Tongue (tissue), 1 donor: ENCODE measurements at regions not wholly inside any gene's neighbourhood (a gene's known extent, or its start where the extent isn't known, plus 50 kb on each side); places are given as distances from the start of the nearest gene placed in this dataset.

Source experiments
- DNase-seq: peaks from one replicate; pipeline ENCODE4 v3.0.0-alpha.2; 2015

DNA sequence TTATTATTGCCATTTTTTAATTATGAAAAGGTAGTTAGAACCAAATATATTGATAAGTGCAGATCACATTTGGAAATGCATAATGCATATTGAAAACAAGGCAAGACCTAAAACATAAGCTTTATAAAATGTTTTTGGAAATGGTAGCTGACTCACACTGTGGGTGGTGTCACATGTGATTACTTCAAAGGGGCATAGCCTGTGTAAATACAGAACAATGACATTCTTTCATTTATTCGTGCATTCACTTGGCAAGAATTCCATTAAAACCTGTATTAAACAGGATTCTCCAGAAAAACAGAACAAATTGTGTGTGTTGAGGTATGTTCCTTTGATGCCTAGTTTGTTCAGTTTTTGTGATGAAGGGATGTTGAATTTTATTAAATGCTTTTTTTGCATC lies 427.3 kb upstream of the ST6GAL2 start:
- DNase-seq, result no peak

DNA sequence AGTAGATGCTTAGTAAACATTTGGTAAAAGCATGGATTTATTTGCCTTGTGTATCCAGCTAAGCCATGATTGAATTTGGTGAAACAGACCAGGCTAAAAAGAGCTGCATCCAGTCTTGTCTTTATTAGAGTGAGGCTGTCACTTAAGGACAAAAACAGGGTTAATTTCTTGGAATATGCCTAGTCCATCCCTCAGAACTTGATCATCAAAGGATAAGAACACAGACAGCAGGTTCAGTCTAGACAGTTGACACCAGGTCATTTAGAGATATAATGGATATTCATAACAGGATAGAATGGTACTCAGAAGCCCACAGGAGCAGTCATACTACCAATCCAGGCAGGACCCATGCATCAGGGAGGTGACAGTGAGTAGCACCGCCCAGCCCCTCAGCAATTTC lies 434.9 kb upstream of the ST6GAL2 start:
- no peak for DNase-seq

DNA sequence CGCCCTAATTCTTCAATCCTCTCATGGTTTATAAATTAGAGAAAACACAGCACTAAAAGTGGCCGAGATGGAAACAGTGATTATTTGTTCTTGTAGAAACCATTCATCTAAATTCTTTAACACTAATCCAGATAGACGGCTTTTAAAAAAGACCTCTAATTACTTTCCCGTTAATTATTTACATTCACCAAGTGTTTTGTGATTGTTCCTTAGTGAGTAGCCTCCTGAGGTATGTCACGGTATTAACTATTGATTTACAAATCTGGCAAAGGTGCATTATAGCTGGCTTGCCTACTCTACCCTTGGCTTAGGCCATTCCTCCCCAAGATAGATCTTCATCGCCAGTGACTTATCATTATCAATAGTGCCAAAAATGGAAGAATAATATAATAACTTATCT lies 436.4 kb upstream of the ST6GAL2 start:
- DNase-seq, result no peak

DNA sequence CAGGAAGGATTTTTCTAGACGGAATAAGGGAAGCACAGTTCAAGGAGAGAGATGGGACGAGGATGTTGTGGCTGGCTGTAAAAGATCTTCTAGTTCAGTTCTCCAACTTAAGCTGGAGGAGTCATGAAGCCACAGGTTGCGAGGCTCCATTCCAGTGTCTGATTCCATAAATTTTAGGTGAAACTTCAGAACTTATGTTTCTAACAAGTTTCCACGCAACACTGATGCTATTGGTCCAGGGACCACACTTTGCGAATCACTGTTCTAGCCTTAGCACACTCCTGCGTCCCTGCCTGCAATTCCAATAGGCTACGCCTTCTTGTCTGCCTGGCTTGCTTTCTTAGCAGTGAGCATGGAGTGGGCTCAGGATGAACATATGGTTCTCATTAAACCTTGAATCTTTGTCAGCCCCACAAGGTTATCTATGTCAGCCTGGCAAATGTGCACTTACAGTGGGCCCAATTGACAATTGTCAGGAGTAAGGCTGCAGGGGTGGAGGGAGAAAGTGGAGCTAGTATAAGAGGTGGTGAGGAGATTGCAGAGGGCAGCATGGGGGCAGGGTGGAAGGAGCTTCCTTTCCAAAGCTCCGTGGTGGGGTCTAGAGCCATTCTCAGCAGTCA lies 438.1 kb upstream of the ST6GAL2 start:
- no peak for DNase-seq

DNA sequence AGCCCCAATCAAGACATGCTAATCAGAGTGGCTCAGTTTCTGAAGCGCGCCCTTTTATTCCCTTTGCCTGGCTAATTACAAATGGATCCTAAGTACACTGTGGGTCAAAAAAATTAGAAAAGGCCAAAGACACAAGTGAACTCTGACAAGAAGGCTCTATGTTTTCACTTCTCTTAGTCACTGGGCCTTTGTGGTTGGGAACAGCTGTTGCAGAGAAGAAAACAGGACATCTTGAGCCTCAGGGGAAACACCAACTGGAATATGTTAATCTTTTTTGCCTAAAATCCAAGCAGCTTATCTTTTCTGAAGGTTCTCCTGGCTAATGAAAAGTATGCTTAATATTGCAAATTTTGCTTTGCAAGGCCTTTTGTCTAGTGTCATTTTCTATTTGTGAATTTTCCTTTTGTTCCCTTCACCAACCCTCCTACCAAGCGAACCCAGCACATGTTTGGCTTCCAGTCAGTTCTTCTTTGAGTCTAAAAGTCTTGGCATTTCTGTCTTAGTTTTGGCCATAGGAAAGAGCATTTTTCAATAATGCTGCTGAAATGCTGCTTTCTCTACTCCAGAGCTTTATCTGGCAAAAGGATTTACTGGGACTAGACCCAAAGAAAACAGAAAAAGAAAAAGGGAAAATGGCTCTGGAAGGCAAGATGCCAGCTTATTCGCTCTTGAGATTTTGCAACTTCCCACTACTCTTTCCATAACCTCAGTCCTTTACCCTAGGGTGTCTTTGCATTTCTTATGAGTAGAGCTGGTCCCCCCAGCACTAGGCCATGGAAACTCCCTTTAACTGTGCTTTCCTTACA lies 440.2 kb upstream of the ST6GAL2 start:
- DNase-seq, result peak; percentile 86

DNA sequence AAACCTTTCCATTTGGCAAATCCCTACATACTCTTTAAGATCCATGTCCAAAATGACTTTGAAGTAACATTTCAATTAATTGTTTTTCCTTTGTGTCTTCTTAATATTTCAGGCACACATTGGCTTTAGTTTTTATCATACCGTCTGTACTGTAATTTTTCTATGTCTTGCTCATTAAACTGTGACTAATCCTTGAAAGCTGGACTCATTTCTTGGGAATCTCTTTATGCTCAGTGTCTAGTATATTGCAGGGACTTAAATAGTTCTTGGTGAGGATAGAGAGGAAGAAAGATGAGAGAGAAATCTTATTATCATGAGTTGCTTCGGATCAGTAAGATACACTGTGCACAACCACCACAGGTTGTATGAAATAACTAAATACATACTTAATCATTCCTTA lies 448.3 kb upstream of the ST6GAL2 start:
- no peak for DNase-seq

DNA sequence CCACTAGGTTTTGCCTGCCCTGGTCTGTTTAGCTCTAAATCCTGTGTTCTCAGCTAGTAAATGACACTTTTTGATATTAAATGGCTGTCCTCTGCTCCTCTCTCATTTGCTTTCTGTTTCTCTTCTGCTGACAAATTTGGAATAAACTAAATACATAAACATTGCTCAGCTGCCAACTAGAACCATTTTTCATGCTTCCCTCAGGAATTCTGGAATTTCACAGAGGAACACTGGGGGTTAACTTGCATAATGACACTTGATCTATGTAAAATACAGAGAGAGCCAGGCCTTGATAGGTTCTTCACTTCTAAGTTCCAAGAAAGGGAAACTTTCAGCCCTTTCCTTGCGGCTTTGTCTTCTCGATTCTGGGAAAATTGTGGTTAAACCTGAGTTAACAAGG lies 450.6 kb upstream of the ST6GAL2 start:
- DNase-seq, result peak; percentile 27

DNA sequence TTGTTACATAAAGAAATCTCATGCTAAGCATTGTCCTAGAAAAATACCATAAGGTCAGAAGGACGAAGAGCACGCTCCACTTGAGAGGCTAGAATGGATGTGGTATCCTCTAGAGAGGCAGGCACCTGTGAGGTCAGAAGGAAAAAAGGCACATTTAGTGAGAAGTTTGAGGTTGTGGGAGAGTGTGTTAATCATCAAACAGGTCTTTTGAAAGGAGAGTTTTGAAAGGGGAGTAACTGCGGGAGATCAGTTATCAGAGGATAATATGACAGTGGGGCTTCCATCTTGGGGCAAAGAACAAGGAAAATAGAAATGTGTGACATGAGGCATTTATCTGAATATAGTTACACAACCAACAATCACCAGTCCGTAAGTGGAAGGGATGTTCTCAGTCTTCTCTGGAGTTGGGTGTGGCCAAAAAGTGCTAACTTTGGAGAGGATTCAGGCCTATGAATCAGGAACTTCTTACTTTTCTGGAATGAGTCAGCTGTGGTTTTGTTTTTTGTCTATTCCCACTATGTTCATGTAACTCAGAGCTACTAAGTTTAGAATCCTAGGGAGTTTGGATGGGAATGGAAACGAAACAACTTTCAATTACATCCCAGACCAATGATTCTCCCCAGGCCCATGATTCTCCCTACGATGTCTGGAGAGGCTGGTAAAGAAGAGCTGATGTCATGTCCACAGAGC lies 451.4 kb upstream of the ST6GAL2 start:
- no peak for DNase-seq

DNA sequence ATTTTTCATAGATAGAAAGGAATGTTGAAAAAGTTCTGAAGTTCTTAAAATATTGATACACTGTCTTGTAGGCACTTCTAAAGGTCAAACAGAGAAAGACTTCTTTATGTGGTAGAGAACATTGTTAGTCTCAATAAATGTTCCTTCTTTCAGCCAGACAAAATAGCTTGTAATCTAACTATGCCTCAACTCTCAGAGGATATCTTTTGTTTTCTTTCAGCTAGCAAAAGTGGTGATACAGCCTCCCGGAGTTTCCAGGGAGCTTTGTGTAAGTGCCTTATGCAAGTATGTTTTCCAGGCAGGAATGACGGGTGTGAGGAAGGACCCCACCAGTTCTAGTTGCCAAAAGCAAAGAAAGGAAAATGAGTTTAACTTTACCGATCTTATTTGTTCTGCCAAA lies 452.1 kb upstream of the ST6GAL2 start:
- DNase-seq, result no peak

DNA sequence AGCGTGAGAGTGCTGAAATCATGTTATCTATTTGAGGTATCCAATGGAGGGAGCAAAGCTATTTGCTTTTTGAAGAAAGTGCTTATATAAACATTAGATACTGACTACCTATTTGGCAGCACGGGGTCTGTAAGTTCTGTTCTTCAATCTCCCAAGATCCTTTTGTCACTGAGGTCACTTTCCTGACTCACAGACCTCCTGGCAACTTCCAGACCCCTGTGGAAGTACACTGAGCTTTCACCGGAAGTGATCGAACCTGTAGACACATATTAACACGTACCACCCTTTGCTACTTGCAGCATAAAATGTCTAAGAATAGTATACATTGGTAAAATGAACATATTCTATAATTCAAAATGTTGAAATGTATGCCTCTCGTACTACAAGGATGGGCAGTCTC lies 452.6 kb upstream of the ST6GAL2 start:
- DNase-seq, result no peak

DNA sequence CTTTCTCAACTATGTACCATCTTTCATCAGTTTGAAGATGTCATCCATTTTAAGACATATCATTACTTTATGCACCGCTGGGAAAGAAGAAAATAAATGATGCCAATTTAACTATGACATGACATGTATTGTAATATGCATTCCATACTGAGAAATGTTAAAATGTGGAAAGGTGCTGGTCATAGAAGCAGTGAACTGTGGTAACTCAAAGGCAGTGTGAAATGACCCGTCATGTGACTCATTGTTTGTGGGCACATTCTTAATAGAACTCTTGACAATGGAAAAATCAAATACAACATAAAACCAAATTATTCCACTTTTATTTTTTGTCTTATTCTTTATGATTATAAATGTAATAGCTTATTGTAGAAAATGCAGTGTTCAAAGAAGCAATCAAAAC lies 455.0 kb upstream of the ST6GAL2 start:
- no peak for DNase-seq

DNA sequence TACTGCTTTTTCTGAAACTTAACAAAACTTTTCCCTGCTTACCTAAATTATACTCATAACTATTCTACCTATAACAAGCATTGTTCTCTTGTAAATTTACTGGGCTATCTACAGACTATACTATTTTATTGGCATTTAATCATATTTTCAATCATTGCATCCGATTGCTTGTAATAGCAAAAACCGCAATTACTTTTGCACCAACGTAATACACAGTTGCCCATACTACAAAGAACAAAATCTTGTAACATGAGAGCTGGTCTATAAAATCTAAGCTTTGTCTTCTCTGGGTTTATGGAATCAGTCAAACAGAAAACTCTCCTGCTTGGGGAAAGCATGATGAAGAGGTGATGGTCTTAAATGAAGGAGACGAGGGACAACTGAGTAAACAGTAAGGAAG lies 463.4 kb upstream of the ST6GAL2 start:
- DNase-seq, result no peak

DNA sequence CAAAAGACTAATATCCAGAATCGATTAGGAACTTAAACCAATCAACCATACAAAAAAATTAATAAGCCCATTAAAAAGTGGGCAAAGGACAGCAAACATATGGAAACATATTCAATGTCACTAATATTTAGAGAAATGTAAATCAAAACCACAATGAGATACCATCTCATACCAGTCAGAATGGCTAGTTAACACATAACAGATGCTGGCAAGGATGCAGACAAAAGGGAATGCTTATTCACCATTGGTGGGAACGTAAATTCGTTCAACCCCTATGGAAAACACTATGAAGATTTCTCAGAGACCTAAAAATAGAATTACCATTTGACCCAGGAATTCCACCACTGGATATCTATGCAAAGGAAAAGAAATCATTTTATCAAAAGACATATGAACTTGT lies 468.2 kb upstream of the ST6GAL2 start:
- DNase-seq, result no peak

DNA sequence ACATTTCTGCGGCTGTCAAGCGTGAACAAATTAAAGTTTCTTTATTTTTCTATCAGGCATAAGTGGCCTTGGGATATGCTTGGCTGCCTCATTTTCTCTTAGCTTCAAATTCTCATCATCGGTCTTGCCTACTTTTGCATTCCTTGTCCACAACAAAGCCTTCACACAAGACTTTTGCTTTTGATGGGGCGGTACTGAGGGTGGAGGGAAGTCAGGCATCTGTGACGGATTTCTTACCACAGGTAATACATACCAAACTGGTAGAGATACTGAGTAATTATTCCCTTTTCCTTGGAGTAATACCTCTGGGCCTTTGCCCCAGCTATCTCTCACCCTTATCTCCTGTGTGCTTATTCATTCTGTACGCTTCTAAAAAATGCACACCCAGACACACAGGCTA lies 468.3 kb upstream of the RGPD4 start:
- DNase-seq, result no peak

DNA sequence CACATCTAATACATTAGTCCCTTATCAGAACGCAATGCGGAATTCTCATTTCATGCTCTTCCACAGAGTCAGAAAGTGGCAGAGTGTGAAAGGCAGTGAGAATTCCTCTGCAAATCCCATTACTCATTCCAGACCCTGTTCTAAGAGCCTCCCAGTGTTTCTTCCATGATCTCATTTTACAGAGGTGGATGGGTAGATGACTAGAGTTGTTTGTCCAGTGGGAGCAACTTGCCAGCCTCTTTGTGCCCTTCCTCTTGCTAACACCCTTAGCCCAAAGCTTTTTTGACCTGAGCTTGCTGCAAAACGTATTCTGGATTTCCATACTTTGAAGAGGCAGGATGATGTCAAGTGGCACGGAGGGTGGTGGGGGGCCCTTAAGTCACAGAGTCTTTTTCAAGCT lies 467.7 kb upstream of the RGPD4 start:
- DNase-seq, result no peak

DNA sequence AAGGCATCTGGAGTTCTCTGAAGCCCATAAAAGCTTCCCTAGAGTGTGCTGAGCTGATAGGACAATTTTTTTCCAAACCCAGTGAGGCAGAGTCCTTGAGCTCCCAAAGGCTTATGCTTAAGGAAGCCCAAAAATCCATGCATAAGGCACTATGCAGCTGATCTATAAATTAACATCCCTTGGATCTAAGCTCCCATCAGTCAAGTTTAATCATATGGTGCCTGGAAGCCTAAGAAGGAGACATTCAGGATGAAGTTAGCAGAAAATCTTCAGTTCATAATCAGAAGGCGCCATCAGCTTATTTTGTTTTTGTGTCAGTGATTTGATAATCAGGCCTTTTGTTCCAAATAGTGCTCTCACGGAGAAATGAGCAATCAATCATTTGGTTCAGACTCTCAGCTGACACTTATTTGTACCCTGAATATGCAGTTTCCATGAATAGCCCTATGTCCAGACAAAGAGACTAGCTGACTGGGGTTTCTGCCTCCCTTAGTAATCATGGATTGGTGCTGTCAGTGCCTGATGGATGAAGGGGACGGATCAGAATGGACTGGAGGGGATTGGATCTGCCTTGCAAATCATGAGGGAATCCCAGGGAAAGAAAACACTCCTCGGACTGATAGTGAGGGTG lies 464.8 kb upstream of the RGPD4 start:
- DNase-seq, result no peak

DNA sequence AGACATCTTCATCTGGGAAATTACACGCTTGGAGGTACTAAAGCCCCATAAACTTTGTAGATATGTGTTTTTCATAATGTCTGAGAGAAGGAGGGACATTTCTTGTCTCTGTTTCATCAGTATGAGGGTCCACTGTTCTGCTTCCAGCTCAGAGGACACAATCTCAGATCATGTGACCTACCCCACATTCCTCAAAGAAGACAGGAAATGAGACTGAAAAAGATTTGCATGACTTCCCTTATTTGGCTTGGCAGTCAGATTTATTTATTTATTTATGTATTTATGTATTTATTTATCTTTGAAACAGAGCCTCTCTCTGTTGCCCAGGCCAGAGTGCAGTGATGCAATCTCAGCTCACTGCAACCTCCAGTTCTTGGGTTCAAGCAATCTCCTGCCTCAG lies 463.7 kb upstream of the RGPD4 start:
- no peak for DNase-seq

DNA sequence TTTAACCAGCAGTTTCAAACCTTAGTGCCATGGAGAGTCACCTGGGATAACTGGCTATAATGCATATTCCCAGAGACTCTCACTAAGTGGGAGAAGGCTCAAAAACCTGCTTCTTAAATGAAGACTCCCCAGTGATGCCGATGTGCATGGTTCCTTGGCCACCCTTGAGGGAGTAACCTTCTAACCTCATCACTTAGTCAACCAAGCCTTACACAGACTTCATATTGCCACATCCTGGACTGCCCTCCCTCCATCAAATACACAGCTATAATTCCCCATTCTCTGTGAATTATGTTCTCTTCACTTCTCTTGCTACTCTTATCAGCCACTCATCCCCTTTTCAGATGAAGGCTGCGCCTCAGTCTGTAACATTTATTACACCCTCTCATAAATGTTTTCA lies 462.9 kb upstream of the RGPD4 start:
- no peak for DNase-seq

DNA sequence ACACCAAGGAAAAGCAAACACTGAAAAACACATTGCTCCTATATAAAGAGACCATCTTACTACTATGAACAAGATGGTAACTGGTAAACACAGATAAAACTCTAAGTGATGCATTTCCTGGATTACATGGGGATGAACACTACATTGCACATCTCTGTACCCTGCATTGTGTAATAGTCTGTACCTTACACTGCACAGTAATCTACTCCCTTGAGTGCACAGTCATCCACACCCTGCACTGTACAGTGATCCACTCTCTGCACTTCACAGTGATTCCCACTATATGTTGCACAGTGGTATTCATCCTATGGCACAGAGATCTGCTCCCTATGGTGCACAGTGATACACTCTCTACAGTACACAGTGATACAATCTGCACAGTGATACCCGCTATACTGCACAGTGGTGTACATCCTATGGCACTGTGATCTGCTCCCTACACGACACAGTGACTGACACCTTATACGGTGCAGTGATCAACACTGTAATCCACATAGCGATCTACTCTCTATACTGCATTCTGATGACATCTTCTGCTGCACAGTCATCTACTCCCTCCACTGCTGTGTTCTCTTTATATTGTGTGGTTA lies 462.2 kb upstream of the RGPD4 start:
- DNase-seq, result no peak

DNA sequence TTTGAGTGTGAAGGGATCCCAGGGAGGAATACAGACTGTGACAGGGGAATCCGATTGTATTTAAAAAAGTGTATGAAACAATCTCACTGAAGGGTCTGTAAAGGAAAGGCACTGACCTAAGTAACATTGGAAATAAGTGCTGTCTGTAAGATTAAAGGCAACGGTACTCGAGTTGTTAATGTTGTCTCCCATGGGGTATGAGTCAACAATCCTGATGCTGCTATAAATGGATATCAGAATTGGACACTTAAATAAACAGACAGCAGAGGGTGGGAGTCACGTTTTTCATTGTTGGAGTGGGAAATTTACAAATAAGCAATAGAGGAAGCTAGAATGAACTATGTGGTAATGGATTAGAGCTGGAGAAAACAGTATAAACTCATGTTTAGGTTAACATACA lies 452.4 kb upstream of the RGPD4 start:
- no peak for DNase-seq

DNA sequence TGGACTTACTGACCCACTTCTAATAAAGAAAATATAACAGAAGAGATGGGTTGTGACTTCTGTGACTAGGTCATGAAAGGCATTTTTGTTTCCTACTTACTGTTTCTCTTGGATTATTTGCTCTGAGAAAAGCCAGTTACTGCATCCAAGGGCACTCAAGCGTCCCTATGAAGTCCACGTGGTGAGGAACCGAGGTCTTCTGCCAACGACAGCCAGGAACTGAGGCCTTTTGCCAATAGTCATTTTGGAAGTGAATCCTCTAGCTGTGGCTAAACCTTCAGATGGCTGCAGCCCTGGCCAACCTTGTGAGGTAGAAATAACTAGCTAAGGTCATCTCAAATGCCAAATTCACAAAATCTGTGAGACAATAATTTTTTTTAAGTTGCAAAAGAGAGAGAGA lies 449.8 kb upstream of the RGPD4 start:
- DNase-seq, result no peak

DNA sequence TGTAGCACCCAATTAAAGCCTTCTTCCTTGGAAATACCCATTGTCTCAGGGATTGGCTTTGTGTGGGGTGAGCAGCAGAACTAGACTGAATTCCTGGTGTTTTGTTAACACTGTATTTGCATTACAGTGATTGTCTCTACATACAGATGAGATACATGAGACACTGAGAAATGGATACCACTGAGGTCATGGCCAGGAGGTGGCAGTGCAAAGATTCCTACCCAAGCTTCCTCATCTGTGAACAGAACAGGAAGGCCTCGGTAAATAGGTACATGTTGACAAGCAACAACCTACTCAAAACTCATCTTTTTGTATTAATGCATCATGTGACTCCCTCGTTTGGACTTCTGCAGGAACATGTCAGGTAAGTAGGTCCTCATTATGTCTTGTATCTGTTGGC lies 445.8 kb upstream of the RGPD4 start:
- DNase-seq, result no peak

DNA sequence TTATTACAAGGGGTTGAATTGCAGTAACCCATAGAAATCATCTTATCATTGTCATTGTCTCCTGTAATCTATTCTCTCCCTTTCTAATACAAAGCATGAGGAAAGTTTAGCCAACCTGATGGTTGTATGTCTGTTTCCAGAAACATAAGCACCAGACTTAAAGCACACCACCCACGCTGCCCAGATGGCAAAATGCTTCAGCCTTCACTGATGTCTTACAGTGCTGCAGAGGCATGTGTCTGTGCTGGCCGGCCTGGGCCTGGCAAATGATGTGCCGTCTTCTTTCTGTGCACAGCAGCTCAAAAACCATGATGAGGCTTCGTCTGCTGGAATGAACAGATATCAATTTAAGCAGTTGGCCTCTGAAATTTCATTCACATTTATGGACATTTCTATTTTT lies 443.0 kb upstream of the RGPD4 start:
- DNase-seq, result peak; percentile 34
